Epithelial cell of esophagus (primary cell): ENCODE measurements at regions not wholly inside any gene's neighbourhood (a gene's known extent, or its start where the extent isn't known, plus 50 kb on each side); places are given as distances from the start of the nearest gene placed in this dataset.
"Not testable (repeated sequence)": the region's sequence is repeated elsewhere in the genome, so short reads cannot be mapped to it uniquely, and the experiment has no call there.

ENCODE experiments used
- DNase-seq: peaks from one replicate; pipeline ENCODE4 v3.0.0; 2010; ENCODE audit warnings: low read depth
- H3K4me3 ChIP-seq: 2 replicates; pipeline ENCODE4 v1.5.1; 2011; ENCODE audit warnings: mild to moderate bottlenecking, low read length, control low read depth
- TF ChIP-seq, protein P1 (sequence below): IDR thresholded peaks from 2 replicates; pipeline ENCODE4 v1.5.1; 2011; ENCODE audit warnings: low read depth, mild to moderate bottlenecking, low read length, control low read depth, inconsistent platforms; ENCODE audit not compliant: insufficient read depth; ENCODE audit errors: missing control alignments

DNA sequence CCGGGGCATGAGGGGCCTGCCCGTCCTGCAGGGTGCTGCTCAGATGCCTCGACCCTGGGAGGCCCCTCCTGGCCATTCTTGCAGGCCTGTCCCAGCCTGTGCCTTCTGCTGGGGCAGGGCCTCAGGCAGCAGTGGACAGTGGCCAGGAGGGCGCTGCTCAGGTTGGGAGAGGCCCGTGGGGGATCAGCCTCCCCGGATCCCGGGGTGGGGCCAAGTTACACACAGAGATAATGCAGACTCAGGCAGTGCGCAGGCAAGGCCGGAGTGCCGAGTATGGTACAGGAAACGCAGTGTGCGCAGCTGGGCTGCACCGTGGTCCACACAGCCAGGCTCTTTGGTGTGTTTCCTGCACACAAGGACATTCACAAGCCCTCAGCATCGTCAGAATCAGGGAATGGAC, 147.6 kb downstream of the LAT start:
- DNase-seq, H3K4me3 ChIP-seq: not testable (repeated sequence)

DNA sequence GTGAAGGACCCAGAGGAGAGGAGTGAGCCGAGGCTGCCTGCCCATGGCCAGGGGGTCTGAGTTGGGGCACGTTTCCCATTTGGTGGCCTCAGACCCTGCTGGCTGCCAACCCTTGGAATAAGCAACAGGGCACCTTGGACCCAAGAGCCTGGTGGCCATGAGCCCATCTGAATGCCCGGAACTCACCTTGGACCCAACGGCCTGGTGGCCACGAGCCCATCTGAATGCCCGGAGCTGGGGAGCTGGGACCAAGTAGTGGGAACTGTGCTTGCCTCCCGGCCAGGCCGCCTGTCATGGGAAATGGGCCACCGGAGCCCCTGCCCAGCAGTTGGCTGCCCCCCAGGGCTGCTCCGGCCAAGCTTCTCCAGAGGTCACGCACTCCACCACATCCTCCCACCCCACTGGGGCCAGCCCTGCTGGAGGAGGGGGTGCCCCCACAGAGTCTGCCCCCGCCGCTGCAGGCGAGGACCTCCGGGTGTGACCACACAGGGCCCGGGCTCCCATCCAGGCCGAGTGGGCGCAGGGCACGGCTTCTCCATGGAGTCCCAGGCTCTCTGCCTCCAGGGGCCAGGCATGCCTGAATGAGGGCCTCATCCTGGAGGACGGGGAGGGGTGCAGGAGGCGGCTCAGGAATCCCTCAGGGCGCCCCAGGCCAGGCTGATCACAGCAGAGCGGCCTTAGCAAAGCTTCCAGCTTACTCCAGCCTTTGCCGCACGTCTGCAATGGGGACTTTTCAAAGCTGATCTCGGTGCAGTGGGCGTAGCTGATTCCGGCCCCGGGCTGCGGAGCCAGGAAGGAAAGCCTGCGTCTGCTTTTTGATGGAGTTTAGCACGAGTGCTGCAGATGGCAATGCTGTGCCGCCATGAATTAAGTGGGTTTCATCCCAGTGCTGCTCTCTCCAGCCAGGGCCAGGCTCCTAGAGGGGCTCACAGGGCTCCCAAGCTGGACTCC, 146.3 kb downstream of the LAT start:
- peak; percentile 21 for DNase-seq

DNA sequence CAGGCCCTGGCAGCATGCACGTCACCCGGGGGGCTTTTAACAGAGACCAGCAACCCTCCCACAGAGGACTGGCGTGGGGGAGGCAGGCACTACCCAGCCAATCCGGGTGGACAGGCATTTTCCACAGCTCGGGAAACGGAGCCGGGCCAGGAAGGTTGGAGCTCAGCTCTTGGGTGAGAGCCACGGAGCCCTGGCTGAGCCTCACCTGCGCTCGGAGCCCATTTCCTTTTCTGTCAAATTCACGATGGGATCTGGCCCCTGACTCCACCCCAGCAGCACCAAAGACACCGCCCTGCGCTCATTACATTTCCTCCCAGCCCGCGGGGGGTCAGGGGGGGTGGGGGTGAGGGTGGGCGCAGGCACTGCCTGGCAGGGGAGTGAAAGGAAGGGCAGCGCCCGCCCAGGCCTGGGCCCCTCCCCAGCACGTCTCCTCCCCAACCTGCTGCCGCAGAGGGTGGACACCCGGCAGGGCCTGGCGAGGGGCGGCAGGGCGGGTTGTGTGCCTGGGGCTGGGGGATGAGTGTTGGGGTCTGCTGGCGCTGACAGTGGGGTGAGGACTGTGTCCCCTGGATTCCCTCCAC, 145.4 kb downstream of the LAT start:
- not testable (repeated sequence) for DNase-seq, H3K4me3 ChIP-seq

More for the DNA sequence above, 146.3 kb downstream of the LAT start:
- not testable (repeated sequence) for H3K4me3 ChIP-seq

DNA sequence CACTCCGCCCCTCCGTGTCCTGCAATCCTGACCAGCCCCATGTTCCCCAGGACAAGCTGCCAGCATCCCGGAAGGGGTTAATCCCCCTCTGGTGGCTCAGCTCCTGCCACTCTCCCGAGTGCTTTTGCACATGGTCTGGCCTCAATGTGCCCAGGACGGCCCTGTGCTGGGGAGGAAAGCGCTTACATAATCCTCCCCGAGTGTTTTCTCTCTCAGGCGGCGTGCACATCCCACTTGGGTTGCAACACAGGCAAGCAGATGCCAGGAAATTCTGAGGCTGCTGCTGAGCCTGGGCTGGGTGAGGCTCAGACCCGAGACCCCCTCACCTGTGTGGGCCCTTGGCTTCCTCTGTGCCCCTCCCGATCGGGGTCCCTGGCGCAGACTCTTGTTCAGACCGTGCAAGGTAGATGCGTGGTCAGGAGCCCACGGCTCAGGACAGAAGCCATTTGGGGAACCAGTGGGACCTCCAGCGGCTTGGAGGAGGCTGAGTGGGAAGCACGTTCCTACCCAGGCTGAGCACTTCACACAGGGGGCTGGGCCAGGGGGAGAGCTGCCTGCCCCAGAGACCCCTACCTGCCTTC, 144.7 kb downstream of the LAT start:
- not testable (repeated sequence) for DNase-seq, H3K4me3 ChIP-seq

DNA sequence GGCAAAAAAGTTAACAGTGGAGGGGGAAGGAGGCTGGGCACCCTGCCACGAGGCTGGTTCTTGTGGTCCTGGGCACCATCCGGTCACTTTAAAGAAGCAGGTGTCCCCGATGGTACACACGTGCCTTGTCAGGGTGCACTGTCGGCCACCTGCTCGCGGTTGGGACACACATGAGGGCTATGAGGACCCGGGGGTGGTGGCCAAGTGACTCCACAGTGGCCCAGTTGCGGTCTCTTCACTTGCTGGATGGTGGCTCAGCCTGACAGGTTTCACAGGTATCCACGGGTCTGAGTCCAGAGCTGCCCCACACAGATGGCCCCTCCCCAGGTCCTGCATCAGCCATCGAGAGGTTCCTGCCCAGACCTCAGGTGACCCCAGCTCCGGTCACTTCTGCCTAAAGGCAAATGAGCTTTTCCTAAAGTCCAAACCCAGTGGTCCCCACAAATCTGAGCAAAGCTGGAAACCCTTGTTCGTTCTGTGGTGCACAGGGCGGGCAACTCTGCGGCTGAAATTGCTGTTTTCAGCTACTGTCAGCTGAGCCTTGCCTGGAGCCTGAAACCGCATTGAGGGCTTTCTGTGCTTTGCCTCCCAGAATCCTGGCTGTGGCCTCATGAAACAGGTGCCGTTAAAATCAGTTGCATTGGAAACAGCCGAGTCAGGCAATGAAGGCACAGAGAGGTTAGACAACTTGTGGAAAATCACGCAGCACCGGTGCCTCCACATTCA, 144.0 kb downstream of the LAT start:
- not testable (repeated sequence) for H3K4me3 ChIP-seq, DNase-seq

DNA sequence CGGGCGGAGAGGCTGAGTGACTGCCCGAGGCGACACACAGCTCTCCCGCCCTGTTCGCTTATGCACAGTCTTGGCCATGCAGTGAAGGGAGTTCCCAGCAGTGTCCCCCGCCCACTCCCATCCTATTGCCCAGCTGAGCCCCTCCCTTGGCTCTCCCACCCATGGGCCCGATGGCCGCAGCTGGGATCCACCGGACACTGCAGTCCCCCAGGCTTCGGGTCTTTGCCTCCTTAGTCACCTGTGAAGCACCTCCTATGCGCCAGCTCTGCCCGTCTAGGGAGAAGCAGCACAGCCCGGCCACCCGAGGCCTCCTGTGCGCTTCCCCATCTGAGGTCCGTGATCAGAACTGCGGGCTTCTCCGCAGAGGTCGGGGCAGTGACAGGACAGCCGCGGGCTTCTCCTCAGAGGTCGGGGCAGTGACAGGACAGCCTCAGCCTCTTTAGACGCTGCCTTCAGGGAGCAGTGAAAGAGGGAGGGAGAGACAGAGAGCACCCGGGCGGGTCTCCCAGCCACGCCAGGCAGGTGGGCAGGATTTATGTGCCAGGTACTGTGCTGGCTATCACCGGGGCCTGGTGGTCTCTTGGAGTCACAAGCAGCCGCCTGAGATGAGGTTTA, 143.1 kb downstream of the LAT start:
- H3K4me3 ChIP-seq, DNase-seq: not testable (repeated sequence)

DNA sequence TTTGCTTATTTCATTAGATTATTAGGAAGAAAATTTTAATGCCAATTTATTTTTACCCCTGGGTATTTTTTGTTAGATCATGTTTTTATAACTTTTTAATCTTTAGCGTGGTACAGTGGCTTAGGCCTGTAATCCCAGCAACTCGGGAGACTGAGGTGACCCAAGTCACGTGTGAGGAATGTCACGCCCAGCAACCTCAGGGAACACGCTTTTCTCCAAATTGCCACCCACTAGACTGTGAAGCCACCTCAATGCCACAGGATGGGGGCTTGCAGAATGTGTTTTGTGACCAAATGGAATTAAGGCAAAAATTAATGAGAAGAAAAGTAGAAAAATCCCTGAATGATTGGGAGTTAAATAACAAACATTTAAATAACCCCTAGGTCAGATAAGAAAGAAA, 141.8 kb downstream of the LAT start:
- no peak overlapping the region for H3K4me3 ChIP-seq
- TF ChIP-seq, protein P1, sequence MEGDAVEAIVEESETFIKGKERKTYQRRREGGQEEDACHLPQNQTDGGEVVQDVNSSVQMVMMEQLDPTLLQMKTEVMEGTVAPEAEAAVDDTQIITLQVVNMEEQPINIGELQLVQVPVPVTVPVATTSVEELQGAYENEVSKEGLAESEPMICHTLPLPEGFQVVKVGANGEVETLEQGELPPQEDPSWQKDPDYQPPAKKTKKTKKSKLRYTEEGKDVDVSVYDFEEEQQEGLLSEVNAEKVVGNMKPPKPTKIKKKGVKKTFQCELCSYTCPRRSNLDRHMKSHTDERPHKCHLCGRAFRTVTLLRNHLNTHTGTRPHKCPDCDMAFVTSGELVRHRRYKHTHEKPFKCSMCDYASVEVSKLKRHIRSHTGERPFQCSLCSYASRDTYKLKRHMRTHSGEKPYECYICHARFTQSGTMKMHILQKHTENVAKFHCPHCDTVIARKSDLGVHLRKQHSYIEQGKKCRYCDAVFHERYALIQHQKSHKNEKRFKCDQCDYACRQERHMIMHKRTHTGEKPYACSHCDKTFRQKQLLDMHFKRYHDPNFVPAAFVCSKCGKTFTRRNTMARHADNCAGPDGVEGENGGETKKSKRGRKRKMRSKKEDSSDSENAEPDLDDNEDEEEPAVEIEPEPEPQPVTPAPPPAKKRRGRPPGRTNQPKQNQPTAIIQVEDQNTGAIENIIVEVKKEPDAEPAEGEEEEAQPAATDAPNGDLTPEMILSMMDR, result no peak
- DNase-seq, result no peak

DNA sequence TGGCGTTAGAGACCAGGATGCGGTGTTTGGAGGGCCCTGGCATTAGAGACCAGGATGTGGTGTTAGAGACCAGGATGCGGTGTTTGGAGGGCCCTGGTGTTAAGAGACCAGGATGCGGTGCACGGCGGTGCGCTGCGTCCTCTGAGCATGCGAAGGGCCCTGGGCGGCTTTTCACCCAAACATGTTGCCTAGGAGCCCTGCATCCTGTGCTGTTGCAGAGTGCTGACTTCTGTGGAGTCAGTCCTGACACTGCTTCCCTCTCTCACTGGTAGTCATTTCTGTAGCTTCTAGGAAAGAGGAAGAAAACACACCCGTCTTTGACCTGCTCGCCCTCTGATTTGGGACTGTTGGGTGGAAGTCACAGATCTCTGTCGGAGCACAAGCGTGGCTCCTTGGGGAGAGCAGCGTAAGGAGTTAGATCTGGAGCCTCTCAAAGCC, 141.2 kb downstream of the LAT start:
- DNase-seq, result no peak
- TF ChIP-seq, protein P1, result no peak
- H3K4me3 ChIP-seq, result no peak overlapping the region

DNA sequence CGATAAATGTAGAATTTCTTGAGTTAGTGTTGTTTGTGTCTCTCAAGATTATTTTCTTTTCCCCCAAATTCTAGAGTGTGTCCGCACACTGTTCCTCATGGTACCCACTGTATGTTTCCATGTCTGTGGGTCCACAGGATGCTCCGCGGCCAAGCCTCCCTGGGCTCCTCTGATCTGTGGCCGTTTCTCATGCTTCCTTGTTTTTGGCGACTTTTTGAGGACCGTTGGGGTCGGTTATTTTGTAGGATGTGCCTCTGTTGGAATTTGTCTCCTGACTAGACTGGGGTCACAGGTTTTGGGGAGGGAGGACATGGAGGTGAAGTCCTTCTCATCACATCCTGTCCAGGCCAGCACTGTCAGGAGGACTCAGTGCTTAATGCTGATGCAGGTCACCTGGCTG, 140.0 kb downstream of the LAT start:
- TF ChIP-seq, protein P1, result no peak
- no peak overlapping the region for H3K4me3 ChIP-seq
- DNase-seq, result no peak

DNA sequence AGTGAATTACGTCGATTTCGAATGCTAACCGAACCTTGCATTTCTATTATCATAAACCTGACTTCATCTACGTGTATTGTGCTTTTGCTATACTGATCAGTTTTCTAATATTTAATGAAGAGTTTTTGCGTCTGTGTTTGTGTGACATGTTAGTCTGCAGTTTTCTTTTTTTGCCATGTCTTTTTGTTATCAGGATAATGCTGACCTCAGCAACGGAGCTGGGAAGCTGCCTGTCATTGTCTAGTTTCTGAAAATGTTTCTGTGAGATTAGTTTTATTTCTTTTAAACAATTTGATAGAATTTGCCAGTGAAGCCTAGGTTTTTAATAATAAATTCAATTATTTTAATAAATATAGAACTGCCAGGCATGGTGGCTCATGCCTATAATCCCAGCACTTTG, 139.3 kb downstream of the LAT start:
- H3K4me3 ChIP-seq, DNase-seq: not testable (repeated sequence)

DNA sequence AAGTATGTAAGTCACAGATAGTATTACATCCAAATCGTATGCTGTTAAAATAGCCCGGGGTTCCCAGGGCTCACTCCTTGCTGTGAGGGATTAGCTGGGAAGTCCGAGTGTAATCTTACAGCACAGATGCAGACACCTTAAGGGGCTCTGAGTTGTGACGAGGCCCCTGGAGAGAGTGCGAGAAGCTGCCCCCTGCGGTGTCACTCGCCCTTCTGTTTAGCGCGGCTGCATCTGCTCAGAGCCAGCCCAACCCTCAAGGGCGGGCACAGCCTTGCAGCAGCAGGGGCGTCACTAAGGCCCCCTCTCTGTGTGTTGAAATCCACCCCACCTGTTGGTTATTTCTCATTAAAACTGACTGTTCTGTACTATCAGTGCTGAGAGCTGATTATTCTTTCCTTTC, 135.8 kb downstream of the LAT start:
- not testable (repeated sequence) for DNase-seq, H3K4me3 ChIP-seq

DNA sequence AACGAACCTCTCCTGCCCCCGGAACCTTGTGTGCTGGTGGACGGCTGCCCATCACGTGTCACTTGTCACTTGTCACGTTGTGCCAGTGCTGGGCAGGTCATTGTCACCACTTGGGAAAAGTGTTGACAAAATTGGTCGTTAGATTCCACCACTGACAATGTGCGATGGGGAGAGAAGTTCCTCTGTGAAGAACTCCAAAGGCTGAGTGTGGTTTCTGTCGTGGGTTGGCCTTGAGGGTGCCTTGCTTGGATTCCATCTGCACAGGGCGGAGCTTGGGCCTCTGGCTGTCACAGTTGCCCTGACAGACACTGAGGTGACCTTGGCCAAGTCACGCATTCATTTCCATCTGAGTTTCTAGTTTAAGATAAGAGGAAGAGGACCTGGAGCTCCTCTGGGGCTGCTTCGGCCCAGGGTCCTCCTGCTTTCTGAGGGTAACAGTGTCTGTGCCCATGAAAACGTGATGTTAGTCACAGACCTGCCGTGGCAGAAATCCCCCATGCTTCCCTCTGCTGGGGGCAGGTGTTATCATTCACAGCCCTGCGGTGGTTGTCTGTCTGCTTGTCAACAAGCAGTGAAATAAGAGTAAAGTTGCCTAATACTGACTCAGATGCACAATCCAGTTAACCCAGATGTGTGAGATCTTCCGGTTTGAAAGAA, 133.6 kb downstream of the LAT start:
- DNase-seq, result peak; percentile 58
- not testable (repeated sequence) for H3K4me3 ChIP-seq
